Fibroblast of upper back skin (primary cell): ENCODE measurements at regions not wholly inside any gene's neighbourhood (a gene's known extent, or its start where the extent isn't known, plus 50 kb on each side); places are given as distances from the start of the nearest gene placed in this dataset.

Source experiments
- DNase-seq: peaks from one replicate; pipeline ENCODE4 v3.0.0-alpha.2; 2013

GRCh38 chr10:78348411-78349164 lies 314.9 kb downstream of the RPS24 start:
- DNase-seq, result no peak

DNA sequence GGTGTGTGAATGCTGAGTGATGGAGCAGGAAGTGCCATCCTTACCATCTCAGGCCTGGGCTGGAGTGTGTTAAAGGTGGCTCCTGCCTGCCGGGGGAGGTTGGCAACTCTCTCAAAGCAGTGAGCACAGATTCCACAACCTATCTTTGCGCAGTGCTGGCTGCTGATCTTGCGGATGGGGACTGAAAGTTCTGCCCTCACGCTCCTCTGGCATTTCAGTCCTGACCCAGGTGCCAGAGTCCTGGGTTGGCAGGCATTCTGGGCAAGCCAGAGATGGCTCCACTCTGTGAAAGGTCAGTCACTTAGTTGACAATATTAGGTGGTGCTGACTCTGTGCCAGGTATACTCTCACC lies 315.5 kb downstream of the RPS24 start:
- DNase-seq, result no peak

GRCh38 chr10:78349911-78350663 lies 316.4 kb downstream of the RPS24 start:
- DNase-seq, result no peak

DNA sequence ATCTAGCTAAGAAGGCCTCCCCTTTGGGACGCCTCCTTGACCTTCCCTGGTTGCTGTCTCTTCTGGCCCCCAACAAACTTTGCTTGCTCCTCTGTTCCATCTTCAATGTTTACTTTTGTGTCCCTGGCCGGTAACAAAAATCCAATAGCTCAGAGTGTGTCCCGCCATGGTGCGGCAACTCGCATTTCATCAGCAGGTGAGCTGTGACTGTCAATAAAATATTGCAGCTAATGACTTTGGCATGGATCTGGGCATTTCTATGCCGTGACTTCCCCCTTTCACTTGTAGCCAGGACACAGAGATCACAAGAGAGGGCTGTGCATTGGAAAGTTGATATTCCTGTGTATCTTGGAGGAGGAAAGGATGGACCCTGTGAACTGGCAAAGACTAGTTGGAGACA lies 317.6 kb downstream of the RPS24 start:
- no peak for DNase-seq

DNA sequence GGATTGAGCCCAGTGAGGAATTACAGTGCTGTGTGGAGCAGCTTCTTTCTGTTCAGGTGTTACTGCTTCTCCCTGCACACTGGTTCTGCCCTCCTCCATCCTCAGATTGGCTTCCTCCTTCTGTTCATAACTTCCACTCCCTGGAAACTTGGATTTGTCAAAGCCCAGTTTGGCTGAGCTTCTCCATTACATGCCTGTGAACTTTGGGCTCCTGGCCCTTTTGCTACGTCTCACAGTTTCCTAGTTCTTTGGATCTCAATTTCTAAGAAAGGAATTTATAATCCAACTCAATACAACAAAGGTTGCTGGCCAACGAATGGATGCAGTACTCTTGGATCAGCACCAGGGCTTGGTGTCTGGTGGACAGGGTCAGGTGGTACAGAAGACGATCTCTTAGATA lies 318.1 kb downstream of the RPS24 start:
- no peak for DNase-seq

DNA sequence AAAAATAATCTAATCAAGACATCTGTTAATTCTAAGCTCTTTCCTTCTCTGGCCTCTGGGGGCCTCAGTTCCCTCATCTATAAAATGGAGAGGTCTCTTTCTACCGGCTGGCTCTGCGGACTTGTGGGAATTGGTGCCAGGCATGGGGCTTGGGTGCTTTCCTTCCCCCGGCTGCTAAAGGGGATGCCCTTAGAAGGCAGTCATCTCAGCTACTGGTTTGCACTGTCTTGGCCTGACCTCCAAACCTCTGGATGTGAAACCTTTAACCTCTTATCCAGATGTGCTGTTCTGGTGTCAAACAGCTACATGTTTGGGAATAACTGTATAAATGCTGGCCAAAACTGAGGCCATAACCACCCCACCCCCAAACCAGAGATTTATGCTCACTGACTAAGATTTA lies 320.0 kb downstream of the RPS24 start:
- no peak for DNase-seq

GRCh38 chr10:78354101-78354500 lies 320.4 kb downstream of the RPS24 start:
- peak; percentile 39 for DNase-seq

DNA sequence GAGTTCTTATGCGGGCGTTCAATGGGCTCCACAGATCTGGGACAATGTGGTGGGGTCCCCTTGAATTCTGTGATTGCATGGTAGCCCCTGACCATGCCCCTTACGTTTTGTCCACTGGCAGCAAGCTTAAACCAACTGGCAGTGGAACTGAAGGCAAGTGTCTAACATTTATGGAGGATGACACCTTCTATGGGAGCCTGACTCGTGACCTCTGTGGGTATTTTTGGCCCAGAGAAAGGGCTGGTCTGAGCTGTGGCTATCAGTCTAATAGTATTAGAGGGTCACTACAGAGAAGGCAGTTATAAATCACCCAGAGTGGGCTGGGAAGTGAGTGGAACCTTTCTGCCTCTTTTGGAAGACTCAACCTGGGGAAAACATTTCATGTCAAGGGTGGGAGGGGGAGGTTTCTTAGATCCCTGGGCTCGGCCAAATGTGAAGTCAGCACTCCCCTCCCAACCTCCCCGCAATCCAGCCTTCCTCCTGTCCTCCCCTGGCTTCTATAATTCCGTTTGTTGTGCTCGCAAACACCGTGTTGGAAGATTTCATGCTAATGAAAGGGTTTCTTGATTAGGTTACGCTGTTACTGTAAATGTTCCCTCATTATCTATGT lies 322.7 kb downstream of the RPS24 start:
- DNase-seq, result no peak

DNA sequence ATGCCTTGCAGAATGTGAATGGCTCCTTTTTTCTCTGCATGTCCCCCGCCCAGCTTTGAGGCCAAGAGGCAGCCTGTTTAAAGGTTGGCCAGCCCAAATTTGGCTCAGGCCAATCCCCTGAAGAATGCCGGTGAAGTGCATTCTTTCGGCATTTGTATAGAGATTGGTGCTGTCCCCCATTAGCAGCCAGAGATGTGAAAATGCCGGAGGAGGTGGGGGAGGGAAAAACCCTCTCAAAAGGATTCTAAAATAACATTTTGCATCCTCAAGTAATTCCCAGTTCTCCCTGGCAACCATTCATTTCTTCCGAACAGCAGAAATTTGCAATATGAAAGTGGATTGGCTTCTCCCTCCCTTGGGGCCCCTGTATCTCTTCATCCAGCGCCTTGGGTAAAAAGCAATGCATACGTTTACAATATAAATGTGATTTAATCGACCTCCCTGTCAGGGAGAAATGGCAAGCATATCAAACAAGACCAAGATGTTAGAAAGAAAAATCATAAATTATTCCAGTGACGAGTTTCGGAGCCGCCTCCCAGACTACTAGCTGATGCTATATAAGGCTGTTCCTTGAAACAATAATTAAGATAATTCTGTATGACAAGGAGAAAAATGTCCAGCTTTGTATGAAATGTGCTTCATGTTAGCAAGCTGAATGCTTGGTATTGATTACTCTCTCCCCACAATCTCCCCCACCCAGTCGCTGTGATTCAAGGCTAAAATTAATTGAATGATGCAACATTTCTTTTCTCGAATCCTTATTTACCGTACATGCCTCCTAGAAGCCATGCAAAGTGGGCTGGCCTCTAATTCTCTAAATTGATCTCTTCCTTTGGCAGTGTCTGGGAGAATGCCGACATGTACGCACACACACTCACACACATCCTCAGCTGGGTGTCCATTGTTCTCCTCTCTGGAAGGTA lies 323.7 kb downstream of the RPS24 start:
- peak; percentile 94 for DNase-seq

- no peak for DNase-seq
Observed at GRCh38 chr10:78358351-78358750, 324.7 kb downstream of the RPS24 start.

GRCh38 chr10:78358982-78359381 lies 325.3 kb downstream of the RPS24 start:
- DNase-seq, result no peak

DNA sequence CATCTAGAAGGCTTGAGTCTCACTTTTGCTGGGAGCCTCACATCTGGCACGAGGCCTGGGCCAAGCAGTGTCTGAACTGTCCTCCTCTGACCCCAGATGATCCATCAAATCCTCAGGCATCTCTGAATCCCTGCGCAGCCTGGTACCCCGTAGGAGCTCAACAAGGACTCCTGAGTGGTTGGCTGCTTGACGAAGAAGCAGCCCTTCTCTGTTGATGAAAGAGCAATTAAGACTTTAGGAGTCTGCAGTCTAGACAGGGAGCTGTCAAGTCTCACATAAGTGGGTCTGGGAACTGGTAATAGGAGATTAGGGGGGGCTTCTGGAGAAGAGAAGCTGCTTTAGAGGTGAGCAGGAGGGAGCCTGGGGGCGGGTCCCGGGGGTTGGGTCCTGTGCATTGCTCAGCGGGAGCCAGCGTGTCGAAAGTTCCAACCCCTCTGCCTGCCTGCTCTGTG lies 326.0 kb downstream of the RPS24 start:
- peak; percentile 69 for DNase-seq

GRCh38 chr10:78360284-78360683 lies 326.6 kb downstream of the RPS24 start:
- DNase-seq, result no peak

GRCh38 chr10:78361031-78361430 lies 327.4 kb downstream of the RPS24 start:
- no peak for DNase-seq

DNA sequence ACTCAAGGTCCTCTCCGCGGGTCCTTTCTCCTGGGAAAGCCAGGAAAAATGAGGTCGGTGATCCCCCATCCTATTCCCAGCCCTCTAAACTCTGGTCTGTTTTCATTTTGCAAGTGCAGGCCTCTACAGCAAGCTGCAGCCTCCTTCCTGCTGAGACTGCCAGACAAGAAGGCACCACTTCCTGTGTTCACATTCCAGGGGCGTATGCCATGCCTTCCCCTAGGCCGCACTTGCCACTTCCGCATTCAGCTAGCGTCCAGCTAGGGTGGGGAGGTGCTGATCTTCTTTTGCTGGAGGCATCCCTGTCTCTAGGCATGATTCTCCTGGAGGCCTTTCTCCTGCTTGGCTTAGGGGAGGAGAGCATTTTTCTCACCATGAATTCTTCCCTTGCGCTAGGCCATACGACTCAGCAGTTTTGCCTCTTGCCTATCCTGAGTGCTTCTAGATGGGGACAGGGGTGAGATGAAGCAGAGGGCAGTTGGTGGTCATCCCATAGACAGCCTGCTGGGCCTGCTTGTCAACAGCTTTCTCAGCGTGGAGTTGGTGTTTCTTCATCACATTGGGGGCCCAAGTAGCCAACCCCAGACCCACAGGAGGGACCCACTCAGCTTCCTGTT lies 328.9 kb downstream of the RPS24 start:
- DNase-seq, result peak; percentile 83

GRCh38 chr10:78363190-78363589 lies 329.5 kb downstream of the RPS24 start:
- DNase-seq, result no peak

DNA sequence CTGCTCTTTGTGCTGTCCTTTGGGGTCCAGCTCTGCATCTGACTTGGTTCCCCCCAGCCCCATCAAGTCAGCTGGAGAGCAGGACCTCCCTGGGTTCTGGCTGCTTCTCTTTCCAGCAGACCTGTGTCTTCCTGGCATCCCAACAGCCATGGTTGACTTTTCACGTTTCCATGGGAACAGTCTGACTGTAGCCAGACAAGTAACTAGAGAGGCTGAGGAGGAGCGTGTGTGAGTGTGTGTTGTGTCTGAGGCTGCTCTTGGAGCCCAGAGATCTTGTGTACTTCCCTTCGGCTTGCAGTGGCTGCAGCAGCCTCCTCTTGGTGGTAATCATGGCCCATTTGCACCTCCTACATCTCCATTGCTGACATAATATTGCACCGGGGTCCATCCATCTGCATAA lies 332.0 kb downstream of the RPS24 start:
- no peak for DNase-seq

DNA sequence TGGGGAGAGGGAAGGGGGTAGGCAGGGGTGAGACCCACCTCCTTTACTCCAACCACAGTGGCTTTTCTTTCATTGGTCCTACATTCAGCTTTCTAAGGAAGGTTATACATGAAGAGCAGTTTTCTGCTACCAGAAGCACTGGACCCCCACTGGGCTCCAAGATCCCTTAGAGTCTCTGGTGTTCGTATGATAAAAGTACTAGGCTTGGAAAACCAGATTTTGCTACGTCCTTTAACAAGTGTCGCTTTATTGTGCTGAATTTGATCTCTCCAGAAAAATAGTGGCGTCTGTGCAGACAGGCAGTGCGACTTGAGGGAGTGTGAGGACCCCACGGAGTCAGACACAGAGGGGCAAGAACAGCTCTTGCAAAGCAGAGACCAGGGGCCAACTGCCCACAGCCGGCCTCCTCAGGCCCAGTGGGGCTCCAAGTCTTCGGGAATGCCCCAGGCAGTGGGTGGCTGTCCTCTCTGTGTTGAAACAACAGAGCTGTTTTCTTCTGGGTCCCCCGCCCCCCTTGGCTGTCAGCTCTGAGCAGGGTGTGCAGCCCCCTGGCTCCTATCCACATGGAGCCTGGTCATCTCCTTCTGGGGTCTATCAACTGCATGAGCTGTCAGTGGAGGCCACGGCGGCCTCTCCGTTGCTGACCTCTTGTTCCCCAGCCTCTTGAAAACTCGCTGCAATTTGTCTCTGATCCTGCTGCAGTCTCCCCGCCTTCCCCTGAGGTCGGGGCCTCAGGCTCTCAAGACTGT lies 333.2 kb downstream of the RPS24 start:
- DNase-seq, result no peak

- DNase-seq, result no peak
Observed at GRCh38 chr10:78367751-78368150, 334.1 kb downstream of the RPS24 start.

GRCh38 chr10:78371136-78371535 lies 337.5 kb downstream of the RPS24 start:
- DNase-seq, result peak; percentile 62

DNA sequence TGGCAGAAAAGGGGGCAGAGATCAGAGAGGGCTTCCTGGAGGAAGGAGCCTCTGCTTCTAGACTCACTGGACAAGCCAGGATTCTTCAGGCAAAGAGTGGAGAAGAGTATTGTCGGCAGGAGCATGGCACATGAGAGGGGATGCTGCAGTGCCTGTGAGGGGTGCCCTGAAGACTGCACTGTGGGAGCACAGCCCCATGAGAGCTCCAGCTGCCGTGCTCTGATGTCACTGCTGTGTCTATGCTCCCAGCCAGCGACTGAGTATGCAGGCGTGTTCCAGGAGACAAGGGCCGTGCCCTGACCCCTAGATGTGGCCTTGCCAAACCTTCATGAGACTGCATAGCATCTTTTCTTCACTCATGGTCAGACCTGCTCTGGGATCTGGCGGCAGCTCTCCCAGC lies 339.1 kb downstream of the RPS24 start:
- DNase-seq, result no peak
